K562 (cell line): ENCODE measurements at regions not wholly inside any gene's neighbourhood (a gene's known extent, or its start where the extent isn't known, plus 50 kb on each side); places are given as distances from the start of the nearest gene placed in this dataset.

ENCODE experiments used
- ATAC-seq: fragments of 200-7000 bp; cut with Tn5 transposase; 3 replicates; pipeline ENCODE4 v1.9.1; 2020; ENCODE audit warnings: moderate library complexity
- BruUV-seq: library from RNA; stranded (reverse); fragments of 400-500 nt; replicated peaks from 2 replicates; lab custom pipeline; 2021; lab: Mats Ljungman, UMichigan
- CTCF ChIA-PET: fragments of 300-600 bp; formaldehyde crosslinking; extraction: SDS; loops from one replicate; lab custom pipeline; 2021; ENCODE audit warnings: low intra/inter-chr PET ratio; lab: Yijun Ruan, JAX
- POLR2A ChIA-PET: fragments of 300-600, 350-650 bp; sonication (Branson Sonifier 250); formaldehyde crosslinking; extraction: SDS; loops from one replicate; lab custom pipeline; 2021; ENCODE audit warnings: antibody characterized with exemption, inconsistent platforms; lab: Yijun Ruan, JAX
- DNase-seq, 4 experiments: peaks; one replicate each; pipeline versions ENCODE4 v3.0.0 to v3.0.0-alpha.2; 2011 to 2018; ENCODE audit warnings: low spot score in 3 of 4, mixed read lengths in 3 of 4; ENCODE audit errors: extremely low read depth in 1 of 4
- FAIRE-seq: peaks from 2 replicates; lab custom pipeline; 2011; peaks lifted over from hg19 to GRCh38; lab: Jason Lieb, UNC
- H2AFZ ChIP-seq: 2 replicates; pipeline ENCODE4 v1.6.0; 2011; ENCODE audit warnings: low read depth, low read length, control low read depth, inconsistent platforms
- H3K27ac ChIP-seq: fragments of 200-600 bp; 3 replicates; pipeline ENCODE4 v1.8.0; 2011; ENCODE audit warnings: low read depth, mild to moderate bottlenecking, control low read depth, inconsistent platforms, low read length, moderate library complexity, mixed read lengths; ENCODE audit errors: extremely low read depth
- H3K27me3 ChIP-seq, 2 experiments: fragments of 300-600 bp in 1 of 2; 2 replicates in 1 of 2; 3 replicates in 1 of 2; pipeline versions ENCODE4 v1.6.0 to v1.8.0; 2011; ENCODE audit warnings: inconsistent platforms in 2 of 2, low read length in 2 of 2, mild to moderate bottlenecking in 1 of 2, mixed read lengths in 1 of 2, moderate library complexity in 1 of 2; ENCODE audit not compliant: control insufficient read depth in 2 of 2, insufficient read depth in 2 of 2
- H3K36me3 ChIP-seq: fragments of 300-600 bp; 3 replicates; pipeline ENCODE4 v1.8.0; 2011; ENCODE audit warnings: mild to moderate bottlenecking, low read length, inconsistent platforms; ENCODE audit not compliant: control insufficient read depth, insufficient read depth
- H3K4me1 ChIP-seq, 2 experiments: fragments of 200-600 bp in 1 of 2; replicated peaks in 1 of 2; 2 replicates in 1 of 2; 3 replicates in 1 of 2; pipeline versions ENCODE4 v1.5.1 to v1.8.0; 2011; ENCODE audit warnings: inconsistent platforms in 2 of 2, low read length in 2 of 2, mild to moderate bottlenecking in 1 of 2, mixed read lengths in 1 of 2, moderate library complexity in 1 of 2; ENCODE audit not compliant: control insufficient read depth in 2 of 2, insufficient read depth in 2 of 2
- H3K4me2 ChIP-seq: 2 replicates; pipeline ENCODE4 v1.6.1; 2011; ENCODE audit warnings: low read length, control low read depth, inconsistent platforms, mixed read lengths; ENCODE audit not compliant: insufficient read depth
- H3K4me3 ChIP-seq: fragments of 200-600 bp; sonication (generic), shearing (Covaris generic); 2 replicates; pipeline ENCODE4 v1.5.1; 2016; ENCODE audit warnings: control low read depth, inconsistent platforms
- H3K79me2 ChIP-seq: fragments of 200-600 bp; 3 replicates; pipeline ENCODE4 v1.8.0; 2011; ENCODE audit warnings: low read length, inconsistent platforms; ENCODE audit not compliant: control insufficient read depth, insufficient read depth
- H3K9ac ChIP-seq, 2 experiments: 2 replicates each; pipeline versions ENCODE4 v1.6.0 to v1.6.1; 2011; ENCODE audit warnings: low read depth in 2 of 2, low read length in 2 of 2, control low read depth in 1 of 2, inconsistent platforms in 1 of 2, mild to moderate bottlenecking in 1 of 2, mixed read lengths in 1 of 2; ENCODE audit not compliant: insufficient read depth in 1 of 2
- H3K9me1 ChIP-seq: one replicate; pipeline ENCODE4 v1.6.0; 2011; ENCODE audit warnings: inconsistent platforms, mild to moderate bottlenecking, low read length, moderate library complexity; ENCODE audit not compliant: control insufficient read depth, insufficient read depth
- H3K9me3 ChIP-seq: replicated peaks from 2 replicates; pipeline ENCODE4 v1.5.1; 2011; ENCODE audit warnings: low read depth, low read length, inconsistent platforms; ENCODE audit not compliant: control insufficient read depth, insufficient read depth
- H4K20me1 ChIP-seq: replicated peaks from 2 replicates; pipeline ENCODE4 v1.6.1; 2011; ENCODE audit warnings: low read length, inconsistent platforms, mixed read lengths; ENCODE audit not compliant: control insufficient read depth, insufficient read depth
- DMBX1 ChIP-seq: fragments of 250-450 bp; sonication (Bioruptor Pico); IDR thresholded peaks from 2 replicates; pipeline ENCODE4 v1.8.0; 2022; ENCODE audit warnings: inconsistent platforms, mild to moderate bottlenecking, moderate library complexity, borderline replicate concordance
- MITF ChIP-seq: IDR thresholded peaks from 2 replicates; pipeline ENCODE4 v1.6.1; 2014; ENCODE audit warnings: antibody characterized with exemption
- NRF1 ChIP-seq, 2 experiments: fragments of 450-650 bp; IDR thresholded peaks in 1 of 2; conservative IDR thresholded peaks in 1 of 2; 2 replicates each; pipeline ENCODE4 v1.6.1; 2014; ENCODE audit warnings: mild to moderate bottlenecking in 2 of 2
- PBX2 ChIP-seq, 2 experiments: IDR thresholded peaks in 1 of 2; conservative IDR thresholded peaks in 1 of 2; 2 replicates each; pipeline ENCODE4 v1.6.1; 2016; ENCODE audit warnings: low read depth in 2 of 2, mild to moderate bottlenecking in 1 of 2, missing compliant biosample characterization in 1 of 2, missing genetic modification characterization in 1 of 2, moderate library complexity in 1 of 2
- RBM15 ChIP-seq: fragments of 200-400 bp; formaldehyde crosslinking; IDR thresholded peaks from 2 replicates; pipeline ENCODE4 v1.6.1; 2018; ENCODE audit warnings: mild to moderate bottlenecking, low read length, moderate library complexity; ENCODE audit not compliant: insufficient read depth
- TOE1 ChIP-seq, 2 experiments: fragments of 450-650 bp in 1 of 2; sonication (generic) in 1 of 2; formaldehyde crosslinking in 1 of 2; IDR thresholded peaks; 2 replicates each; pipeline versions ENCODE4 v1.7.1 to v1.8.0; 2016 to 2022; ENCODE audit warnings: borderline replicate concordance in 2 of 2, mild to moderate bottlenecking in 2 of 2, antibody characterized with exemption in 1 of 2, inconsistent platforms in 1 of 2, low read depth in 1 of 2, missing genetic modification reagents in 1 of 2, moderate library complexity in 1 of 2
- ZFP36 ChIP-seq: fragments of 150-350 bp; IDR thresholded peaks from 2 replicates; pipeline ENCODE4 v1.6.1; 2018; ENCODE audit warnings: low read length, low read depth; ENCODE audit not compliant: partially characterized antibody
- ZNF12 ChIP-seq: sonication (generic); formaldehyde crosslinking; IDR thresholded peaks from 2 replicates; pipeline ENCODE4 v1.4.0; 2020; ENCODE audit warnings: mild to moderate bottlenecking, missing genetic modification reagents
- ZNF695 ChIP-seq: fragments of 450-650 bp; formaldehyde crosslinking; IDR thresholded peaks from 2 replicates; pipeline ENCODE4 v1.4.0; 2020; ENCODE audit warnings: mild to moderate bottlenecking, moderate library complexity
- WGBS: fragments of 100-300 bp; shearing (Covaris generic); methylation state at CpG from one replicate; pipeline ENCODE4 v1.1.6; 2016; ENCODE audit warnings: low coverage, mixed read lengths; ENCODE audit not compliant: insufficient coverage; ENCODE audit errors: missing lambda C conversion rate; 5-methylcytosine and 5-hydroxymethylcytosine counted together
- in situ Hi-C: fragments of 300-500 bp; cut with MboI; formaldehyde crosslinking; loops from 4 replicates; pipeline ENCODE4 v1.15.0; 2018; ENCODE audit warnings: inconsistent platforms, mixed read lengths
- intact Hi-C: fragments of 100-400 bp; cut with micrococcal nuclease; formaldehyde crosslinking; loops from 2 replicates; pipeline ENCODE4 v1.14.2; 2022

GRCh38 chr10:93147281-93147680, 73.6 kb downstream of the CYP26A1 start:
- no peak overlapping the region for H3K27ac ChIP-seq
- H3K4me3 ChIP-seq = no peak overlapping the region
- no peak for DNase-seq
- no peak overlapping the region for H3K4me2 ChIP-seq
- 0% methylated on average over 2 of the region's 2 CpGs for WGBS
- H3K4me1 ChIP-seq = no peaks in the 10 kb centered on the region
- H3K36me3 ChIP-seq = no peaks in the 10 kb centered on the region
- CTCF ChIA-PET = no interaction called here
- intact Hi-C loops (no loop called here), in situ Hi-C loops (no loop called here)
- peaks cover 3 to 8% of the 10 kb centered on the region in 2 experiments; a peak in 2 of 5 replicates for H3K27me3 ChIP-seq
- H3K79me2 ChIP-seq = no peaks in the 10 kb centered on the region
- H3K9me3 ChIP-seq = no peaks in the 10 kb centered on the region
- BruUV-seq = no TSS peak
- no peak for ATAC-seq
- no peak for FAIRE-seq
- no peak overlapping the region for H3K9ac ChIP-seq
- POLR2A ChIA-PET = interaction anchor here (1.0 kb wide), 1 partner anchor 17 kb away, joined by 5 read pairs; no protein-coding TSS in a partner anchor
- no peak for TF ChIP-seq RBM15
- no peak for TF ChIP-seq TOE1 (IDR thresholded peaks at IDR 0.05; ENCODE audit: borderline replicate concordance)
- no peak for TF ChIP-seq TOE1 (CRISPR knock-in tag; IDR thresholded peaks at IDR 0.05; ENCODE audit: borderline replicate concordance, low read depth)
- TF ChIP-seq ZNF695 = no peak
- no peak for TF ChIP-seq ZFP36
- TF ChIP-seq MITF = no peak
- no peak for TF ChIP-seq DMBX1 (CRISPR knock-in tag)
- no peak for TF ChIP-seq ZNF12 (CRISPR knock-in tag)
- no peak for TF ChIP-seq PBX2 (CRISPR knock-in tag; IDR thresholded peaks at IDR 0.05; ENCODE audit: low read depth)
- no peak for TF ChIP-seq PBX2 (tag; conservative IDR thresholded peaks at IDR 0.05; ENCODE audit: low read depth)
- TF ChIP-seq NRF1 (conservative IDR thresholded peaks at IDR 0.05 in 1 of 2, IDR thresholded peaks at IDR 0.05 in 1 of 2) = no peak
- no peak overlapping the region for H2AFZ ChIP-seq
- H4K20me1 ChIP-seq = no peaks in the 10 kb centered on the region
- no peaks in the 10 kb centered on the region for H3K9me1 ChIP-seq
